Thymus (tissue), 11 donors: ENCODE measurements at regions not wholly inside any gene's neighbourhood (a gene's known extent, or its start where the extent isn't known, plus 50 kb on each side); places are given as distances from the start of the nearest gene placed in this dataset.
"Not testable (repeated sequence)": the region's sequence is repeated elsewhere in the genome, so short reads cannot be mapped to it uniquely, and the experiment has no call there.

Source experiments
- DNase-seq, 9 donors: peaks; one replicate each; pipeline ENCODE4 v3.0.0-alpha.2; 2013; ENCODE audit warnings: low spot score in 9 of 9, low read depth in 6 of 9, missing footprints in 1 of 9
- H3K27ac ChIP-seq, 2 donors: one replicate each; pipeline ENCODE4 v1.5.1; 2013; ENCODE audit warnings: control low read depth in 1 of 2, low read depth in 1 of 2, low read length in 1 of 2, mild to moderate bottlenecking in 1 of 2, moderate library complexity in 1 of 2
- H3K27me3 ChIP-seq, 2 donors: one replicate each; pipeline ENCODE4 v1.5.1; 2013; ENCODE audit warnings: low read length in 1 of 2; ENCODE audit not compliant: control insufficient read depth in 2 of 2, insufficient read depth in 1 of 2
- H3K36me3 ChIP-seq, 2 donors: one replicate each; pipeline ENCODE4 v1.5.1; 2013; ENCODE audit warnings: low read length in 1 of 2, mild to moderate bottlenecking in 1 of 2, moderate library complexity in 1 of 2; ENCODE audit not compliant: control insufficient read depth in 2 of 2, insufficient read depth in 2 of 2
- H3K4me1 ChIP-seq, 2 donors: one replicate each; pipeline ENCODE4 v1.5.1; 2013; ENCODE audit warnings: low read length in 2 of 2; ENCODE audit not compliant: control insufficient read depth in 2 of 2, insufficient read depth in 2 of 2
- H3K4me3 ChIP-seq, 2 donors: one replicate each; pipeline ENCODE4 v1.5.1; 2013; ENCODE audit warnings: low read length in 2 of 2, control low read depth in 1 of 2, mild to moderate bottlenecking in 1 of 2
- H3K9me3 ChIP-seq, 2 donors: one replicate each; pipeline ENCODE4 v1.5.1; 2013; ENCODE audit warnings: low read length in 1 of 2, mild to moderate bottlenecking in 1 of 2; ENCODE audit not compliant: control insufficient read depth in 2 of 2, insufficient read depth in 1 of 2
- WGBS: extraction: QIAGEN DNeasy Blood & Tissue Kit; methylation state at CpG from one replicate; pipeline ENCODE4 v1.1.7; 2013; 5-methylcytosine and 5-hydroxymethylcytosine counted together
- donor health status: healthy.

DNA sequence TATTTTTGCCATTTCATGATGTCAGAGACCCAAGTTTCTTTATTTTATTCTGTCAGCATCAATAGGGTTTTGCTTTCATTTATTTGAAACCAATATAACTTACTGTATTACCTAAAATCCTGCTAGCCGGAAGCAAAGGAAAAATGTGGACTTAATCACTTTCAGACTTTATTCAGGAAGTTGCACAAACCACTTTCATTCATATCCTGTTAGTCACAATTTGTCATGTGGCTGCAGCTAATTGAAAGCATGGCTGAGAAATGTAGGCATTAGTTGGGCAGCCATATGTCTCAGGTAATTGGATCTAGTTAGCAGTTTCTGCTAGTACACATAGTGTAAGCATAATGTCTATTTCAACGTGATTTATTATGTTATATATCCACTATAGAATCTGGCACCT, 462.3 kb upstream of the SGO1 start:
- Histone ChIP-seq H3K4me1 (no peaks in the 10 kb centered on the region), H3K36me3 (no peaks in the 10 kb centered on the region), H3K9me3 (no peaks in the 10 kb centered on the region), H3K4me3 (no peak overlapping the region), H3K27ac (no peak overlapping the region), H3K27me3 (no peaks in the 10 kb centered on the region)
- DNase-seq, result no peak
- 60% methylated on average over 2 of the region's 2 CpGs for WGBS

DNA sequence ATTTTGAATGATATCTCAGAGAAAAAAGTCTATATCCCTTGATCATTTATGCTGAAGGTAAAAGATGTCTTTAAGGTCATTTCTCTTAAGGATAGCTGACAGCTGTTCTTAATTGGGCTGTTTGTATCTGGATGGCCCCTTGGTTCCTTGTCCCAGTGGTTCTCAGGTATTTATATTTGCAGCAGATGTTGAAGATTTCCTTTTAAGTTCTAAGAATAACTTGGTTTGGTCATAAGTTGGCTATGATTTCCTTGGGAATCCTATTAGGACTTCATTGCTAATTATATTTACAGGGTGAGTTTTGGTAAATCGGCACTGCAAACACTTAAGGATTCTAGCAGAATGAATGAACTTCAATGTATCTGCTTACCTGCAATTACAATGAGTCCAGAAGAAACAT, 460.4 kb upstream of the SGO1 start:
- H3K9me3 ChIP-seq, result no peaks in the 10 kb centered on the region
- no peaks in the 10 kb centered on the region for H3K36me3 ChIP-seq
- DNase-seq, result no peak
- no peaks in the 10 kb centered on the region for H3K4me1 ChIP-seq
- no peak overlapping the region for H3K27ac ChIP-seq
- H3K27me3 ChIP-seq, result no peaks in the 10 kb centered on the region
- H3K4me3 ChIP-seq, result no peak overlapping the region
- 95% methylated on average over 1 of the region's 1 CpG for WGBS

DNA sequence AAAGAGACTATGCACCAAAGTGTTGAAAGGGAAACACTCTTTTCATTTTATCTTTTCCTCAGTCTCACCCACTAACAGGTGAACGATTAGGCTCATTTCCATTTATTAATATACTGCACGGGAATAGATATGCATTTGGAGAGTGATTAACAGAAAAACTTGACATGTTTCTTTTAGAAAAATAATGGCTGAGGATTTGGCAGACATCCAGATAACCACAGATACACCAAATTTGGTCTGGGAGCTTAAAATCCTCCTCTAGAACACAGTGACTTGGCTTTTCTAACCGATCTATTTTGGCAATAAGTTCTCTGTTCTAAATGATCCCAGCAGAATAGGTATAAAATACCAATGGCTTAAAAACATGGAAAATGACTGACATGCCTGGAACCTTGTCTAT, 459.3 kb upstream of the SGO1 start:
- Histone ChIP-seq H3K27ac (no peak overlapping the region), H3K27me3 (no peaks in the 10 kb centered on the region), H3K9me3 (no peaks in the 10 kb centered on the region), H3K4me3 (no peak overlapping the region), H3K4me1 (no peaks in the 10 kb centered on the region), H3K36me3 (no peaks in the 10 kb centered on the region)
- no peak for DNase-seq
- WGBS, result 79% methylated on average over 3 of the region's 3 CpGs

DNA sequence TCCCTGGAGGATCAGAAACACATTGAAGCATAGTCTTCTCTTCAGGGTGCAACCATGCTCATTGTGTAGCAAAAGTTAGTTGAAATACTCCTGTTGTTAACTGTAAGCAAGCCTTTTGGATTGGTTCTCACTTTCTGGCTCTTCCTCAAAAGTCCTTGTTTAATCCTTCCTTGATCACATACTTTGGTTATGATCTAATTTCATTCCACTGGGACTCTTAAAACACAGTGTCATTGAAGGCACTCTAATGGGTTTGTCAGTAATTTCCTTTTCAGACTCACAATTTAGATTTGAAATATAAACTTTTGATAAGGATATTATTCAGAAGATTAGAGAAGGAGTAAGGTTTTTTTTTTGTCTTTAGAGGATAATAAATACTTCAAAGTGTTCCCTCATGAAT, 451.7 kb upstream of the SGO1 start:
- H3K27me3 ChIP-seq, result no peaks in the 10 kb centered on the region
- H3K36me3 ChIP-seq, result no peaks in the 10 kb centered on the region
- no peak overlapping the region for H3K4me3 ChIP-seq
- no peaks in the 10 kb centered on the region for H3K9me3 ChIP-seq
- H3K27ac ChIP-seq, result no peak overlapping the region
- DNase-seq, result no peak
- no peaks in the 10 kb centered on the region for H3K4me1 ChIP-seq

DNA sequence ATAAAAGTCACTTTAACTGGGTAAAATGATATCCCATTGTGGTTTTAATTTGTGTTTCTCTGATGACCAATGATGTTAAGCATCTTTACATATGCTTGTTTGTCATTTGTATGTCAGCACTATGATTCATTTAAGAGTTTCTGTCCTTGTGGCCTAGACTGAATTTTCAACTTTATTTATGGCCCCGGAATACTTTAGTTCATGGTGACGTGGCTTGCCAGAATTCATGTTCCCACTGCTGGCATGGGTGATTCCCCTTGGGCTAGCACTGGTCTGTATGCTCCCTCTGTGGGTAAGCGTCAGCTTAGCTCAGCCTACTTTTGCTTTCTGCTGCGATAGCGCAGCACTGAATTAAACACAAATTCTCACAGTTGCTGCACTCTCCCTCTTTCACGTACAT, 436.3 kb upstream of the SGO1 start:
- Histone ChIP-seq H3K9me3 (no peaks in the 10 kb centered on the region), H3K27ac (no peak overlapping the region), H3K4me1 (no peaks in the 10 kb centered on the region), H3K36me3 (no peaks in the 10 kb centered on the region), H3K27me3 (no peaks in the 10 kb centered on the region), H3K4me3 (no peak overlapping the region)
- DNase-seq, result no peak
- 95% methylated on average over 6 of the region's 6 CpGs for WGBS

DNA sequence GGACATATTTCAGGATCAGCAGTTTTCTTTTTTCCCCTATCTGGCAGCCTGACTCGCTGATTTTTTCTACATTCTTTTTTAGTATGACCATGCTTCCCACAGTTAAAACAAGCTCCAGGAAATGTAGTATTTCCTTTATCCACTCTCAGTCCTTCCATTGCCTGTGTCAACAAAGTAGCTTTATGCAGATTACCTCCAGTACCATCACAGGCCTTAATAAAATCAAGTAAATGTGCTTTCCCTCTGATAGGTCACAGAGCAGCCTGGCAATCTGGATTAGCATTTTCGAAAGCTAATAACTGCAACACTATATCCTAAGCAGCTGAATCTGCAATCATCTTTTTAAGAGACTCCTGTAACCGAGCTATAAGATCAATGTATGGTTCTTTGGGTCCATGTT, 432.6 kb upstream of the SGO1 start:
- not testable (repeated sequence) for H3K4me1 ChIP-seq, H3K27me3 ChIP-seq, H3K27ac ChIP-seq, DNase-seq, H3K4me3 ChIP-seq, H3K36me3 ChIP-seq, H3K9me3 ChIP-seq
- WGBS, result 52% methylated on average over 3 of the region's 3 CpGs

DNA sequence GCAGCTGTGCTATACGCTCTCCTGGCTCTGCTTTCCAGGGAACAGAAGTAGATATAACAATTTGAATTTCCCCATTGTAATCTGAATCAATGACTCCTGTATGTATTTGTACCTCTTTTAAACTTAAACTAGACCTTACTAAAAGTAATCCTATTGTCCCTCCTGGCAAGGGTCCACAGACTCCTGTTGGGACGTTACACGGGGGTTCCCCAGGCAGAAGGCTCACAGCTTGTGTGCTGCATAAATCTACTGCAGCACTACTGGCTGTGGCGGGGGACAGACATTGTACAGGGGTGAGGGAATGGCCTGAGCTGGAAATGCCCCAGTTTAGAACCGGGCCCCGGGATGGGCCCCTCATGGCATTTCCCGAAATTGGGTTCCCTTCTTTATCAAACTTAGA, 432.2 kb upstream of the SGO1 start:
- H3K9me3 ChIP-seq, H3K27ac ChIP-seq, H3K36me3 ChIP-seq, H3K4me1 ChIP-seq, H3K27me3 ChIP-seq, H3K4me3 ChIP-seq: not testable (repeated sequence)
- peak in 1 of 9 donors; percentile 4 for DNase-seq
- 56% methylated on average over 7 of the region's 7 CpGs for WGBS

DNA sequence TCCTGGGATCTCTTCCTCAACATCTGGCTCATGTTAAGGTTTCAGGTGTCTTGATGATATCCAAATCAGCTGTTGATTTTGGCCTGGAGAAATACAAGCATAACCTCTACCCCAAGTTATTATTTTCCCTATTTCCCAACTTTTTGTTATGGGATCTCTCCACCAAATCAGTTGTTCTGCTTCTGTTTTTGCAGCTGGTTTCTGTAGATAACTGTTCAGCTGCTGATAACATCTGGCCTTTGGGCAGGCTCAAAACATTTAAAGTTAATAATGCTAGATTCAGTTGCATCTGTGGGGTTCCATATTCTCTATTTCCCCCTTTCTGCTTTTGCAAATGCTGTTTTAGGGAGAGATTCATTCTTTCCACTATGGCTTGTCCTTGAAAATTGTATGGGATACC, 430.0 kb upstream of the SGO1 start:
- not testable (repeated sequence) for H3K27ac ChIP-seq, H3K9me3 ChIP-seq, H3K4me3 ChIP-seq, DNase-seq, H3K36me3 ChIP-seq, H3K4me1 ChIP-seq, H3K27me3 ChIP-seq

DNA sequence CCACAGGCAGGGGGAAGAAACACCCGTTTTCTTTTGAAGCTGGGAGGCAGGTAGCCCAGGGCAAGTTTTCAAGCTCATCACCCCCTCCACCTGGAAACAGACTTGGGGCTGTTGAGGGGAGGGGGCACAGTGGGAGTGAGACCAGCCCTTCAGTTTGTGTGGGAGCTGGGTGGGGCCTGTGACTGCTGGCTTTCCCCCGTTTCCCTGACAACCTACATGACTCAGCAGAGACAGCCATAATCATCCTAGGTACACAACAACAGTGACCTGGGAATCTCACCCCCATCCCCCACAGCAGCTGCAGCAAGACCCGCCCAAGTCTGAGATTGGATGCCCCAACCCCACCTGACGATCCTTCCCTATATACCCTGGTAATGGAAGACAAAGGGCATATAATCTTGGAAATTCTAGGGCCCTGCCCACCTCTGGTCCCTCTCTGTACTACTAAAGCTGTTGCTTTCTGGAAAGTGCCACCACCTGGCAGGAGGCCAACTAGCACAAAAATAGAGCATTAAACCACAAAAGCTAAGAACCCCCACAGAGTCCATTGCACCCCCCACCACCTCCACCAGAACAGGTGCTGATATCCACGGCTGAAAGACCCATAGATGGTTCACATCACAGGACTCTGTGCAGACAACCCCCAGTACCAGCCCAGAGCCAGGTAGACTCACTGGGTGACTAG, 422.2 kb upstream of the SGO1 start:
- Histone ChIP-seq H3K4me1 (no peaks in the 10 kb centered on the region), H3K9me3 (peaks cover 1 to 12% of the 10 kb centered on the region in 2 donors), H3K4me3 (no peak overlapping the region), H3K27ac (no peak overlapping the region), H3K27me3 (no peaks in the 10 kb centered on the region), H3K36me3 (no peaks in the 10 kb centered on the region)
- DNase-seq, result no peak
- WGBS, result 93% methylated on average over 5 of the region's 5 CpGs

DNA sequence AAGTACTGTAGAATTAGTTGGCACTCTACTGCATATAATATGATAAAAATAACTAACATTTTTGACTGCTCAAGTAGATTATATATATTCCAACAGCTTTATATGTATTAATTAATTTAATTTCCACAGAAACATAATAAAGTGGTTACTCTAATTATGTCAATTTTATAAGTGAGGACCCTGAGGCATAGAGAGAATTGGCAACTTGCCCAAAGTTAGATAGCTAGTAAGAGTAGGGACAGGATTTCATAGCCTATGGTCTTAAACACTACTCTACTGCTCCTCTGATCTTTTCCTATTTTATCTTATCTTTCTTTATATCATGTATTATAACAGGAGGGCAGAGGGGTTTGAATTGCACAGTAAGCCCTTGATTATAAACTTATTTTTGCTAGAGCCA, 418.7 kb upstream of the SGO1 start:
- Histone ChIP-seq H3K9me3 (peaks cover 2 to 23% of the 10 kb centered on the region in 2 donors), H3K4me3 (no peak overlapping the region), H3K27ac (no peak overlapping the region), H3K36me3 (no peaks in the 10 kb centered on the region), H3K27me3 (no peaks in the 10 kb centered on the region), H3K4me1 (no peaks in the 10 kb centered on the region)
- DNase-seq, result no peak
